HepG2 (cell line): ENCODE measurements at regions not wholly inside any gene's neighbourhood (a gene's known extent, or its start where the extent isn't known, plus 50 kb on each side); places are given as distances from the start of the nearest gene placed in this dataset.

Experiments
- BRCA1 ChIP-seq: sonication (generic); formaldehyde crosslinking; IDR thresholded peaks from 2 replicates; pipeline ENCODE4 v1.4.0; 2020; ENCODE audit warnings: missing genetic modification reagents
- BRD4 ChIP-seq: sonication (generic); formaldehyde crosslinking; IDR thresholded peaks from 2 replicates; pipeline ENCODE4 v1.4.0; 2020; ENCODE audit warnings: missing genetic modification reagents
- GLI4 ChIP-seq: sonication (generic); formaldehyde crosslinking; IDR thresholded peaks from 2 replicates; pipeline ENCODE4 v1.5.1; 2020; ENCODE audit warnings: missing genetic modification reagents, mild to moderate bottlenecking, moderate library complexity, borderline replicate concordance
- JUN ChIP-seq: sonication (generic); formaldehyde crosslinking; IDR thresholded peaks from 2 replicates; pipeline ENCODE4 v1.4.0; 2020; ENCODE audit warnings: mild to moderate bottlenecking, missing genetic modification reagents
- KDM6A ChIP-seq: IDR thresholded peaks from 2 replicates; pipeline ENCODE4 v1.6.1; 2016; ENCODE audit warnings: low read depth
- KMT2A ChIP-seq: sonication (generic); formaldehyde crosslinking; IDR thresholded peaks from 2 replicates; pipeline ENCODE4 v1.4.0; 2020; ENCODE audit warnings: missing genetic modification reagents
- NFIC ChIP-seq: IDR thresholded peaks from 2 replicates; pipeline ENCODE4 v1.6.1; 2012; ENCODE audit warnings: mild to moderate bottlenecking, low read length, inconsistent platforms
- NR2F6 ChIP-seq, 2 experiments: IDR thresholded peaks; 2 replicates each; pipeline ENCODE4 v1.6.1; 2016; ENCODE audit warnings: antibody characterized with exemption in 1 of 2, mild to moderate bottlenecking in 1 of 2
- RFX3 ChIP-seq: IDR thresholded peaks from 2 replicates; pipeline ENCODE4 v1.6.1; 2016; ENCODE audit warnings: missing biosample characterization, missing genetic modification reagents
- RXRA ChIP-seq: sonication (generic); formaldehyde crosslinking; IDR thresholded peaks from 2 replicates; pipeline ENCODE4 v1.5.1; 2020; ENCODE audit warnings: missing genetic modification reagents
- SATB2 ChIP-seq: sonication (generic); formaldehyde crosslinking; IDR thresholded peaks from 2 replicates; pipeline ENCODE4 v1.5.0; 2020; ENCODE audit warnings: missing genetic modification reagents
- ZBTB3 ChIP-seq: sonication (generic); formaldehyde crosslinking; IDR thresholded peaks from 2 replicates; pipeline ENCODE4 v1.4.0; 2020; ENCODE audit warnings: low read depth, mild to moderate bottlenecking, moderate library complexity, missing genetic modification reagents, borderline replicate concordance
- ZNF382 ChIP-seq: sonication (generic); formaldehyde crosslinking; IDR thresholded peaks from 2 replicates; pipeline ENCODE4 v1.5.0; 2020; ENCODE audit warnings: missing genetic modification reagents, mild to moderate bottlenecking, borderline replicate concordance
- ZNF451 ChIP-seq: sonication (generic); formaldehyde crosslinking; IDR thresholded peaks from 2 replicates; pipeline ENCODE4 v1.5.0; 2020; ENCODE audit warnings: mild to moderate bottlenecking, missing genetic modification reagents
- ZNF501 ChIP-seq: sonication (generic); formaldehyde crosslinking; IDR thresholded peaks from 2 replicates; pipeline ENCODE4 v1.5.1; 2020; ENCODE audit warnings: mild to moderate bottlenecking, moderate library complexity, missing genetic modification reagents
- ZNF562 ChIP-seq: sonication (generic); formaldehyde crosslinking; IDR thresholded peaks from 2 replicates; pipeline ENCODE4 v1.8.0; 2022; ENCODE audit warnings: missing genetic modification reagents, borderline replicate concordance
- ZSCAN25 ChIP-seq: sonication (generic); formaldehyde crosslinking; IDR thresholded peaks from 2 replicates; pipeline ENCODE4 v1.8.0; 2022; ENCODE audit warnings: mild to moderate bottlenecking, missing genetic modification reagents
- ZZZ3 ChIP-seq: sonication (generic); formaldehyde crosslinking; IDR thresholded peaks from 2 replicates; pipeline ENCODE4 v1.4.0; 2020; ENCODE audit warnings: missing genetic modification reagents, mild to moderate bottlenecking, borderline replicate concordance
- TF ChIP-seq, protein P1 (sequence below): sonication (generic); formaldehyde crosslinking; IDR thresholded peaks from 2 replicates; pipeline ENCODE4 v1.8.0; 2022; ENCODE audit warnings: mild to moderate bottlenecking, missing genetic modification reagents, moderate library complexity
- TF ChIP-seq, protein P2 (sequence below): sonication (generic); formaldehyde crosslinking; IDR thresholded peaks from 2 replicates; pipeline ENCODE4 v1.5.0; 2020; ENCODE audit warnings: mild to moderate bottlenecking, missing genetic modification reagents, borderline replicate concordance

DNA sequence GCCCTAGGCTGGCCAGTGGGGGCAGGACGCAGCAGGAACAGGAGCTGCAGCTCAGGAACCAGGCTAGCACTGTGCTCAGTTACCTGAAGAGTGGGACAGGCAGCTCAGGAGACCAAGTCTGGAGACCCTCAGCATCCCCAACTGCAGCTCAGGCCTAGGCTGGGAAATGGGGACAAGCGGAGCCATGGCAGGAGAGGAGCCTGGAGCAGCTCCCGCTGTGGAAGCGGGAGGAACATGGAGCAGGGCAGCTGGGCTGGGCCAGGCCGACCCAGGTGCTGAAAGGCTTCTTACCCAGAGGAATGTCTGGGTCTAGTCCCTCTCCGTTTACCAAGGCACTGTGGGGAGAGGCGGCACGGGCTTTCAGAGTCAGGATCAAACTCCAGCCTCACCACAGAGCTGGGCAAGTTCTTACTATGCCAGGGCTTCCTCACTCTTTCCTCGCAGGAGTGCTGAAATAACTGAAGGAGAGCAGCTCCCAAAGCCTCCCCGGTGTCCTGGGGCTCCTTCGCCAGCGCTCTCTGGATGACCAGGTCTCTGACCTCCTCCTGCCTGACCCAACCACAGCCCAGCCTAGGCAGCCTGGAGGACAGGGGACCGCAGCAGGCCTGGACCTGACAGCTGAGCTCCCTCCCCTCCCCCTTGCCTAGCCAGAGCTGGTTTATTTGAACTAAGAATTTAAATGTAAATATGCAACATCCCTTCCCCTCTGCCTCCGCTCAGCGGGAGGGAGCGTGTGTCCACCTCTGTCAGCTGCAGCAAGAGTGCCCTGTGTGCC, 247.8 kb upstream of the SIX2 start (continued):
- TF ChIP-seq JUN (CRISPR knock-in tag) (no peak), RXRA (CRISPR knock-in tag) (0 out of 2 replicates have a peak, but pooled peaks have one; percentile 15), NFIC (no peak), KDM6A (CRISPR knock-in tag) (0 out of 2 replicates have a peak, but pooled peaks have one; percentile 30), ZSCAN25 (CRISPR knock-in tag) (0 out of 2 replicates have a peak, but pooled peaks have one; percentile 14), BRD4 (CRISPR knock-in tag) (peak; percentile 10; the same call in 1 of the 2 replicates), NR2F6 (IDR thresholded peaks at IDR 0.05) (peak; percentile 31; the same call in 1 of the 2 replicates), NR2F6 (CRISPR knock-in tag; IDR thresholded peaks at IDR 0.05) (peak; percentile 53; the same call in 1 of the 2 replicates), ZNF501 (CRISPR knock-in tag) (no peak), SATB2 (no peak), ZZZ3 (CRISPR knock-in tag) (no peak), GLI4 (no peak), ZNF382 (CRISPR knock-in tag) (no peak), KMT2A (CRISPR knock-in tag) (peak; percentile 20; the same call in 1 of the 2 replicates), ZBTB3 (0 out of 2 replicates have a peak, but pooled peaks have one; percentile 30), BRCA1 (CRISPR knock-in tag) (no peak), RFX3 (CRISPR knock-in tag) (no peak), ZNF562 (CRISPR knock-in tag) (no peak), ZNF451 (CRISPR knock-in tag) (no peak)
- TF ChIP-seq, protein P1, sequence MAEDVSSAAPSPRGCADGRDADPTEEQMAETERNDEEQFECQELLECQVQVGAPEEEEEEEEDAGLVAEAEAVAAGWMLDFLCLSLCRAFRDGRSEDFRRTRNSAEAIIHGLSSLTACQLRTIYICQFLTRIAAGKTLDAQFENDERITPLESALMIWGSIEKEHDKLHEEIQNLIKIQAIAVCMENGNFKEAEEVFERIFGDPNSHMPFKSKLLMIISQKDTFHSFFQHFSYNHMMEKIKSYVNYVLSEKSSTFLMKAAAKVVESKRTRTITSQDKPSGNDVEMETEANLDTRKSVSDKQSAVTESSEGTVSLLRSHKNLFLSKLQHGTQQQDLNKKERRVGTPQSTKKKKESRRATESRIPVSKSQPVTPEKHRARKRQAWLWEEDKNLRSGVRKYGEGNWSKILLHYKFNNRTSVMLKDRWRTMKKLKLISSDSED (CRISPR knock-in tag) = no peak
- TF ChIP-seq, protein P2, sequence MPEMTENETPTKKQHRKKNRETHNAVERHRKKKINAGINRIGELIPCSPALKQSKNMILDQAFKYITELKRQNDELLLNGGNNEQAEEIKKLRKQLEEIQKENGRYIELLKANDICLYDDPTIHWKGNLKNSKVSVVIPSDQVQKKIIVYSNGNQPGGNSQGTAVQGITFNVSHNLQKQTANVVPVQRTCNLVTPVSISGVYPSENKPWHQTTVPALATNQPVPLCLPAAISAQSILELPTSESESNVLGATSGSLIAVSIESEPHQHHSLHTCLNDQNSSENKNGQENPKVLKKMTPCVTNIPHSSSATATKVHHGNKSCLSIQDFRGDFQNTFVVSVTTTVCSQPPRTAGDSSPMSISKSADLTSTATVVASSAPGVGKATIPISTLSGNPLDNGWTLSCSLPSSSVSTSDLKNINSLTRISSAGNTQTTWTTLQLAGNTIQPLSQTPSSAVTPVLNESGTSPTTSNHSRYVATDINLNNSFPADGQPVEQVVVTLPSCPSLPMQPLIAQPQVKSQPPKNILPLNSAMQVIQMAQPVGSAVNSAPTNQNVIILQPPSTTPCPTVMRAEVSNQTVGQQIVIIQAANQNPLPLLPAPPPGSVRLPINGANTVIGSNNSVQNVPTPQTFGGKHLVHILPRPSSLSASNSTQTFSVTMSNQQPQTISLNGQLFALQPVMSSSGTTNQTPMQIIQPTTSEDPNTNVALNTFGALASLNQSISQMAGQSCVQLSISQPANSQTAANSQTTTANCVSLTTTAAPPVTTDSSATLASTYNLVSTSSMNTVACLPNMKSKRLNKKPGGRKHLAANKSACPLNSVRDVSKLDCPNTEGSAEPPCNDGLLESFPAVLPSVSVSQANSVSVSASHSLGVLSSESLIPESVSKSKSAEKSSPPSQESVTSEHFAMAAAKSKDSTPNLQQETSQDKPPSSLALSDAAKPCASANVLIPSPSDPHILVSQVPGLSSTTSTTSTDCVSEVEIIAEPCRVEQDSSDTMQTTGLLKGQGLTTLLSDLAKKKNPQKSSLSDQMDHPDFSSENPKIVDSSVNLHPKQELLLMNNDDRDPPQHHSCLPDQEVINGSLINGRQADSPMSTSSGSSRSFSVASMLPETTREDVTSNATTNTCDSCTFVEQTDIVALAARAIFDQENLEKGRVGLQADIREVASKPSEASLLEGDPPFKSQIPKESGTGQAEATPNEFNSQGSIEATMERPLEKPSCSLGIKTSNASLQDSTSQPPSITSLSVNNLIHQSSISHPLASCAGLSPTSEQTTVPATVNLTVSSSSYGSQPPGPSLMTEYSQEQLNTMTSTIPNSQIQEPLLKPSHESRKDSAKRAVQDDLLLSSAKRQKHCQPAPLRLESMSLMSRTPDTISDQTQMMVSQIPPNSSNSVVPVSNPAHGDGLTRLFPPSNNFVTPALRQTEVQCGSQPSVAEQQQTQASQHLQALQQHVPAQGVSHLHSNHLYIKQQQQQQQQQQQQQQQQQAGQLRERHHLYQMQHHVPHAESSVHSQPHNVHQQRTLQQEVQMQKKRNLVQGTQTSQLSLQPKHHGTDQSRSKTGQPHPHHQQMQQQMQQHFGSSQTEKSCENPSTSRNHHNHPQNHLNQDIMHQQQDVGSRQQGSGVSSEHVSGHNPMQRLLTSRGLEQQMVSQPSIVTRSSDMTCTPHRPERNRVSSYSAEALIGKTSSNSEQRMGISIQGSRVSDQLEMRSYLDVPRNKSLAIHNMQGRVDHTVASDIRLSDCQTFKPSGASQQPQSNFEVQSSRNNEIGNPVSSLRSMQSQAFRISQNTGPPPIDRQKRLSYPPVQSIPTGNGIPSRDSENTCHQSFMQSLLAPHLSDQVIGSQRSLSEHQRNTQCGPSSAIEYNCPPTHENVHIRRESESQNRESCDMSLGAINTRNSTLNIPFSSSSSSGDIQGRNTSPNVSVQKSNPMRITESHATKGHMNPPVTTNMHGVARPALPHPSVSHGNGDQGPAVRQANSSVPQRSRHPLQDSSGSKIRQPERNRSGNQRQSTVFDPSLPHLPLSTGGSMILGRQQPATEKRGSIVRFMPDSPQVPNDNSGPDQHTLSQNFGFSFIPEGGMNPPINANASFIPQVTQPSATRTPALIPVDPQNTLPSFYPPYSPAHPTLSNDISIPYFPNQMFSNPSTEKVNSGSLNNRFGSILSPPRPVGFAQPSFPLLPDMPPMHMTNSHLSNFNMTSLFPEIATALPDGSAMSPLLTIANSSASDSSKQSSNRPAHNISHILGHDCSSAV (CRISPR knock-in tag) = no peak
